ENCODE measurements at regions not wholly inside any gene's neighbourhood (a gene's known extent, or its start where the extent isn't known, plus 50 kb on each side); places are given as distances from the start of the nearest gene placed in this dataset.

- no peak for TF ChIP-seq POLR2A (IDR thresholded peaks at IDR 0.05)
- TF ChIP-seq, protein P1, sequence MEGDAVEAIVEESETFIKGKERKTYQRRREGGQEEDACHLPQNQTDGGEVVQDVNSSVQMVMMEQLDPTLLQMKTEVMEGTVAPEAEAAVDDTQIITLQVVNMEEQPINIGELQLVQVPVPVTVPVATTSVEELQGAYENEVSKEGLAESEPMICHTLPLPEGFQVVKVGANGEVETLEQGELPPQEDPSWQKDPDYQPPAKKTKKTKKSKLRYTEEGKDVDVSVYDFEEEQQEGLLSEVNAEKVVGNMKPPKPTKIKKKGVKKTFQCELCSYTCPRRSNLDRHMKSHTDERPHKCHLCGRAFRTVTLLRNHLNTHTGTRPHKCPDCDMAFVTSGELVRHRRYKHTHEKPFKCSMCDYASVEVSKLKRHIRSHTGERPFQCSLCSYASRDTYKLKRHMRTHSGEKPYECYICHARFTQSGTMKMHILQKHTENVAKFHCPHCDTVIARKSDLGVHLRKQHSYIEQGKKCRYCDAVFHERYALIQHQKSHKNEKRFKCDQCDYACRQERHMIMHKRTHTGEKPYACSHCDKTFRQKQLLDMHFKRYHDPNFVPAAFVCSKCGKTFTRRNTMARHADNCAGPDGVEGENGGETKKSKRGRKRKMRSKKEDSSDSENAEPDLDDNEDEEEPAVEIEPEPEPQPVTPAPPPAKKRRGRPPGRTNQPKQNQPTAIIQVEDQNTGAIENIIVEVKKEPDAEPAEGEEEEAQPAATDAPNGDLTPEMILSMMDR (IDR thresholded peaks at IDR 0.05): no peak
- intact Hi-C loops (cut with DNase I; ENCODE audit: low total_unique reads): no loop called here
- no peak overlapping the region for H3K4me3 ChIP-seq (ENCODE audit: low read depth, poor library complexity, severe bottlenecking)
- DNase-seq (ENCODE audit: low spot score in 2 of 2): no peak
Measured at GRCh38 chr20:19953606-19954005, 63.6 kb upstream of the NAA20 start.

DNA sequence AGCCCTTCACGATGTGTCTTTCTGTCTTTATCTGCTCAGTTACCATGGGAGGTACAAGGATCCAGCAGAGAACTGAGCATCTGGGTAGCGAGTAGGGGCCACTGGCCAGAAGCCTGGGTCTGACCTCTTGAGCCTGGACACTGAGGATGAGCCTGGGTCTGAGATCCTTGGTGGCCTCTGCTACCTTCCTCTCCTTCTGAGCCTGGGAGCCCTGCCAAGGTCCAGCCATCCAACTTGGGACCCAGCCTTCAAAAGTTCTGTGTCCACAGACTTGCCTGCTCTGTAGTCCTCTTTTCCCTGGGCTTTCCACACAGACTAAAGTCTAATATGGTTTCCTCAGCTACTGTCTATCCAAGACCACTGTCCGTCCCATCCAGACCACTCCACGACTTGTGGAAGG is 60.2 kb upstream of the NAA20 start:
- TF ChIP-seq POLR2A (IDR thresholded peaks at IDR 0.05): no peak
- TF ChIP-seq, protein P1 (IDR thresholded peaks at IDR 0.05): no peak
- 82 to 85% methylated on average over 4 of the region's 4 CpGs for WGBS, 2 donors
- no peak for DNase-seq (ENCODE audit: low spot score in 2 of 2)
- no peak overlapping the region for H3K4me3 ChIP-seq (ENCODE audit: low read depth, poor library complexity, severe bottlenecking)
- intact Hi-C loops (cut with DNase I; ENCODE audit: low total_unique reads): no loop called here

DNA sequence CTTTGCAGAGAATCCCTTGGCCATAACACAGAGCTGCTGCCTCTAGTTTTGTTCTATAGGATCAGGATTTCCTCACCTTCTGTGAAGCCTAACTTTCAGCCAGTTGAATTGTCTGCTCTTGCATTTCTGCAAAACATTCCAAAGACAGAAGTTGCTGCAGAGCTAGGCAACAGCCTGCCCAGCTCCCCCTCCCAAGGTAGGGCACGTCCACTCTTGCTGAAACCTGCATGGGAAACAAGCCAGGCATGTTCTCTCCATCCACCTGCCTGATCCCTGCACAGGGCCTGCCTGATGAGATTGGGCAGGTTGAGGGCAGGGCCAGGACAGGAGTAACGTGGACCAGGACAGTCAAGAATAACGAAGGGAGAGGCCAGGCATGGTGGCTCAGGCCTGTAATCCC is 58.9 kb upstream of the NAA20 start:
- 53 to 78% methylated on average over 3 of the region's 3 CpGs for WGBS, 2 donors
- intact Hi-C loops (cut with DNase I; ENCODE audit: low total_unique reads): no loop called here
- H3K4me3 ChIP-seq (ENCODE audit: low read depth, poor library complexity, severe bottlenecking): no peak overlapping the region
- peak in 1 of 2 donors; percentile 61 for DNase-seq (ENCODE audit: low spot score in 2 of 2)
- TF ChIP-seq, protein P1 (IDR thresholded peaks at IDR 0.05): no peak
- no peak for TF ChIP-seq POLR2A (IDR thresholded peaks at IDR 0.05)

DNA sequence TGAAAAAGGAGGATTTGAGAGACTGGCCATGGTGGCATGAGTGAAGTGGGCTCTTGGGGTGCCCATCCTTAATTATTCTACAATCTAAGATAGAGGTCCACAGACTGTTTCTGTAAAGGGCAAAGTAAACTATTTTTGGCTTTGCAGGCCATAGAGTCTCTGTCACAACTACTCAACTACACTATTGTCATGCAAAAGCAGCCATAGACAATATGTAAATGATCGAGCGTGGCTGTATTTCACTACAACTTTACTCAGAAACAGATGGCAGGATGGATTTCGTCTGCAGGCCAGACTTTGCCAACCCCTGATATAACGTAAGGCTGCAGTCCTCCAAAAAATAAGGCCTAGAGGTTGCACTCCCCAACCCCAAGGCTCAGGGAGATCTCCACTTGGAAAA is 58.2 kb upstream of the NAA20 start:
- WGBS, 2 donors: 84 to 89% methylated on average over 4 of the region's 4 CpGs
- no peak overlapping the region for H3K4me3 ChIP-seq (ENCODE audit: low read depth, poor library complexity, severe bottlenecking)
- intact Hi-C loops (cut with DNase I; ENCODE audit: low total_unique reads): no loop called here
- TF ChIP-seq, protein P1 (IDR thresholded peaks at IDR 0.05): no peak
- TF ChIP-seq POLR2A (IDR thresholded peaks at IDR 0.05): no peak
- DNase-seq (ENCODE audit: low spot score in 2 of 2): no peak

- TF ChIP-seq, protein P1 (IDR thresholded peaks at IDR 0.05): no peak
- no peak for TF ChIP-seq POLR2A (IDR thresholded peaks at IDR 0.05)
- no peak for DNase-seq (ENCODE audit: low spot score in 2 of 2)
- 97 to 100% methylated on average over 2 of the region's 2 CpGs for whole genome bisulfite sequencing, 2 donors
- no peak overlapping the region for H3K4me3 ChIP-seq (ENCODE audit: low read depth, poor library complexity, severe bottlenecking)
- intact Hi-C loops (cut with DNase I; ENCODE audit: low total_unique reads): no loop called here
Measured at GRCh38 chr20:19960745-19961144, 56.4 kb upstream of the NAA20 start.

GRCh38 chr20:19961293-19961692 is 55.9 kb upstream of the NAA20 start:
- no peak for DNase-seq (ENCODE audit: low spot score in 2 of 2)
- H3K4me3 ChIP-seq (ENCODE audit: low read depth, poor library complexity, severe bottlenecking): no peak overlapping the region
- TF ChIP-seq, protein P1 (IDR thresholded peaks at IDR 0.05): no peak
- TF ChIP-seq POLR2A (IDR thresholded peaks at IDR 0.05): no peak
- intact Hi-C loops (cut with DNase I; ENCODE audit: low total_unique reads): no loop called here
- WGBS, 2 donors: 42 to 46% methylated on average over 6 of the region's 6 CpGs
